Keratinocyte (primary cell): ENCODE measurements at regions not wholly inside any gene's neighbourhood (a gene's known extent, or its start where the extent isn't known, plus 50 kb on each side); places are given as distances from the start of the nearest gene placed in this dataset.

Experiments
- DNase-seq: peaks from one replicate; pipeline ENCODE4 v3.0.0-alpha.2; 2011; ENCODE audit warnings: low read depth, missing footprints, low spot score
- FAIRE-seq: peaks from 2 replicates; lab custom pipeline; 2011; peaks lifted over from hg19 to GRCh38; lab: Jason Lieb, UNC
- H2AFZ ChIP-seq: 2 replicates; pipeline ENCODE4 v1.6.0; 2012; ENCODE audit warnings: low read length, control low read depth, inconsistent platforms; ENCODE audit not compliant: control insufficient read depth
- H3K27ac ChIP-seq: 2 replicates; pipeline ENCODE4 v1.5.1; 2011; ENCODE audit warnings: low read length; ENCODE audit not compliant: control insufficient read depth, insufficient read depth
- H3K27me3 ChIP-seq: 3 replicates; pipeline ENCODE4 v1.6.0; 2011; ENCODE audit warnings: low read length; ENCODE audit not compliant: control insufficient read depth, insufficient read depth; ENCODE audit errors: extremely low read depth
- H3K36me3 ChIP-seq, 2 experiments: 2 replicates in 1 of 2; 3 replicates in 1 of 2; pipeline ENCODE4 v1.5.1; 2011; ENCODE audit warnings: low read length in 2 of 2, mild to moderate bottlenecking in 1 of 2; ENCODE audit not compliant: control insufficient read depth in 2 of 2, insufficient read depth in 2 of 2; ENCODE audit errors: extremely low read depth in 1 of 2
- H3K4me1 ChIP-seq: 3 replicates; pipeline ENCODE4 v1.5.1; 2011; ENCODE audit warnings: low read length; ENCODE audit not compliant: control insufficient read depth, insufficient read depth; ENCODE audit errors: extremely low read depth
- H3K4me2 ChIP-seq: 3 replicates; pipeline ENCODE4 v1.6.0; 2011; ENCODE audit warnings: low read depth, low read length; ENCODE audit not compliant: control insufficient read depth, insufficient read depth; ENCODE audit errors: extremely low read depth
- H3K4me3 ChIP-seq, 3 experiments: fragments of 200-600 bp in 1 of 3; sonication (generic) in 1 of 3; 2 replicates in 2 of 3; 3 replicates in 1 of 3; pipeline ENCODE4 v1.5.1; 2011 to 2016; ENCODE audit warnings: low read length in 3 of 3, mild to moderate bottlenecking in 3 of 3, control low read depth in 2 of 3, inconsistent platforms in 1 of 3, low read depth in 1 of 3, mixed read lengths in 1 of 3, mixed run types in 1 of 3, moderate library complexity in 1 of 3; ENCODE audit not compliant: control insufficient read depth in 2 of 3, insufficient read depth in 2 of 3; ENCODE audit errors: extremely low read depth in 1 of 3
- H3K79me2 ChIP-seq: 2 replicates; pipeline ENCODE4 v1.6.0; 2012; ENCODE audit warnings: low read length; ENCODE audit not compliant: control insufficient read depth, insufficient read depth
- H3K9ac ChIP-seq: 3 replicates; pipeline ENCODE4 v1.6.0; 2011; ENCODE audit warnings: low read length; ENCODE audit not compliant: control insufficient read depth, insufficient read depth; ENCODE audit errors: extremely low read depth
- H3K9me1 ChIP-seq: 3 replicates; pipeline ENCODE4 v1.6.0; 2011; ENCODE audit warnings: low read length; ENCODE audit not compliant: control insufficient read depth, insufficient read depth; ENCODE audit errors: extremely low read depth
- H3K9me3 ChIP-seq: 2 replicates; pipeline ENCODE4 v1.5.1; 2012; ENCODE audit warnings: low read depth, low read length; ENCODE audit not compliant: control insufficient read depth
- H4K20me1 ChIP-seq: 3 replicates; pipeline ENCODE4 v1.6.0; 2011; ENCODE audit warnings: low read length; ENCODE audit not compliant: control insufficient read depth, insufficient read depth; ENCODE audit errors: extremely low read depth
- CTCF ChIP-seq, 3 experiments: IDR thresholded peaks in 1 of 3; conservative IDR thresholded peaks in 1 of 3; optimal IDR thresholded peaks in 1 of 3; 2 replicates in 2 of 3; 3 replicates in 1 of 3; pipeline versions ENCODE3 to v1.5.1; 2011; ENCODE audit warnings: low read length in 3 of 3, mild to moderate bottlenecking in 3 of 3, moderate library complexity in 2 of 3, control low read depth in 1 of 3, inconsistent platforms in 1 of 3; ENCODE audit not compliant: insufficient read depth in 2 of 3; ENCODE audit errors: extremely low read depth in 1 of 3
- EZH2 ChIP-seq: IDR thresholded peaks from one replicate; pipeline ENCODE4 v1.6.1; 2012; ENCODE audit warnings: inconsistent platforms, mild to moderate bottlenecking, low read length, moderate library complexity
- dilution Hi-C: fragments of 300-500 bp; cut with MboI; formaldehyde crosslinking; loops from one replicate; pipeline ENCODE4 v1.7.0; 2020; ENCODE audit warnings: low sequenced_read_pairs; ENCODE audit not compliant: extremely low pct_ligation_motif_present

DNA sequence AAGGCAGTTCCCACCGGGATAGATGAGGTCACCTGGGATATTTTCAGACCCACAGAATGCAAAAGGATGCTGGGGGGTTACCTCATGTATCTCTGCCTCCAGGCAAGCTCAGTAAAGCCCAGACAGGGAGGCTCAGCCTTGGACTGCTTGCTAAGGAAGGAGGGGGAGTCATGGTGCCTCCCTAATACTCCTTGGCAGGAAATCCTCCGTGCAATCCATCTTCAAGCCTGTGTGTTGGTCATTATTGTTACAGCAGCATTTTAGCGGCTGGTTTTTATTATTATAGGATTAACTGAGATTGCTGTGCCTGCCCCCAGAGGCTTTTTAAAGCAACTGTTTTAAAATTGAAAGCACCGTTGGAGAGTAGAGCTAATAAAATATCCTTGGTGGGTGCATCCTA, 188.5 kb upstream of the UBL3 start:
- Histone ChIP-seq H3K4me2 (no peak overlapping the region), H3K9ac (no peak overlapping the region), H3K4me3 (no peak overlapping the region), H3K9me3 (no peaks in the 10 kb centered on the region), H3K9me1 (no peaks in the 10 kb centered on the region), H3K79me2 (no peaks in the 10 kb centered on the region), H4K20me1 (no peaks in the 10 kb centered on the region), H3K36me3 (no peaks in the 10 kb centered on the region), H3K27me3 (peaks cover 6% of the 10 kb centered on the region), H2AFZ (no peak overlapping the region), H3K4me1 (no peaks in the 10 kb centered on the region), H3K27ac (no peak overlapping the region)
- TF ChIP-seq EZH2, result no peak
- TF ChIP-seq CTCF (optimal IDR thresholded peaks at IDR 0.05 in 1 of 3, IDR thresholded peaks at IDR 0.05 in 1 of 3, conservative IDR thresholded peaks at IDR 0.05 in 1 of 3; ENCODE audit: extremely low read depth in 1 of 3, insufficient read depth in 2 of 3, low read length in 3 of 3), result no peak
- dilution Hi-C loops, result no loop called here
- FAIRE-seq (no peak), DNase-seq (no peak)

- dilution Hi-C loops, result no loop called here
- Histone ChIP-seq H3K4me2 (no peak overlapping the region), H3K9me3 (no peaks in the 10 kb centered on the region), H3K9ac (no peak overlapping the region), H4K20me1 (no peaks in the 10 kb centered on the region), H3K4me1 (peaks cover 5% of the 10 kb centered on the region), H3K27me3 (peaks cover 6% of the 10 kb centered on the region), H3K27ac (no peak overlapping the region), H3K36me3 (no peaks in the 10 kb centered on the region), H3K9me1 (no peaks in the 10 kb centered on the region), H2AFZ (no peak overlapping the region), H3K4me3 (no peak overlapping the region), H3K79me2 (no peaks in the 10 kb centered on the region)
- FAIRE-seq (no peak), DNase-seq (no peak)
- TF ChIP-seq CTCF (optimal IDR thresholded peaks at IDR 0.05 in 1 of 3, IDR thresholded peaks at IDR 0.05 in 1 of 3, conservative IDR thresholded peaks at IDR 0.05 in 1 of 3; ENCODE audit: extremely low read depth in 1 of 3, insufficient read depth in 2 of 3, low read length in 3 of 3) (no peak), EZH2 (no peak)
Observed at GRCh38 chr13:30037766-30038165, 187.3 kb upstream of the UBL3 start.
